ENCODE measurements at regions not wholly inside any gene's neighbourhood (a gene's known extent, or its start where the extent isn't known, plus 50 kb on each side); places are given as distances from the start of the nearest gene placed in this dataset.

DNA sequence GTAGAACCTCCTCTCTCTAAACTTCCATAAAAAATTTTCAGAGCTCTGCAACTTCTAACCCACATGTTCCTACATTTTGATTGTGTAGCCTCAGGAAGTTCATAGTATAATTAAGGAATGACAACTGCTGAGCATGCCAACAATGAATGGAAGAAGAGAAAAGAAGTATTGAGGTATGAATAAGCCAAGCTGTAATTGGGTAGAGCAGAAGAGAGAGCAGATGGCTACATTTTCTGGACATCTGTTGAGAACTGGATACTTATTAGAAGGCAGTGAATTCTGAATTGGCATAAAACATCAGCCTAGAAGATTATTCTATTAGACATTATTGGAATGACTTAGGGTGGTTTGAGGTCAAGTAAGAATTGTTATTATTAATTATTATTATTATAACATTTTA lies 728.3 kb upstream of the PHF14 start:
- no peaks in the 10 kb centered on the region for H3K27me3 ChIP-seq (ENCODE audit: insufficient read depth, low read length)
- no peak overlapping the region for H3K18ac ChIP-seq (ENCODE audit: insufficient read length, low read depth, low read length)
- H3K4ac ChIP-seq (ENCODE audit: low read depth, low read length): no peak overlapping the region
- H3K4me1 Mint-ChIP-seq: no peaks in the 10 kb centered on the region
- H2BK5ac ChIP-seq (ENCODE audit: insufficient read length, low read length): no peak overlapping the region
- H3K23me2 ChIP-seq (ENCODE audit: insufficient read length, low read depth, low read length, poor library complexity, severe bottlenecking): no peaks in the 10 kb centered on the region
- H3K79me2 ChIP-seq (ENCODE audit: insufficient read depth, low read length): no peaks in the 10 kb centered on the region
- H3T11ph ChIP-seq (ENCODE audit: low read length): no peak overlapping the region
- no peak overlapping the region for H3K14ac ChIP-seq (ENCODE audit: insufficient read depth, low read length)
- no peak for DNase-seq
- no peak overlapping the region for H3K56ac ChIP-seq (ENCODE audit: insufficient read length, low read depth, low read length)
- H4K20me1 ChIP-seq (ENCODE audit: control insufficient read depth, insufficient read depth, insufficient read length): no peaks in the 10 kb centered on the region
- no peak overlapping the region for H4K8ac ChIP-seq (replicated peaks; ENCODE audit: insufficient read length, low read depth, low read length)
- no peak overlapping the region for H2AFZ ChIP-seq (ENCODE audit: low read length)
- H2BK15ac ChIP-seq (ENCODE audit: low read depth, low read length): no peak overlapping the region
- peaks cover 35 to 39% of the 10 kb centered on the region in 2 experiments for H3K9me3 Mint-ChIP-seq
- H3K4me3 Mint-ChIP-seq: no peak overlapping the region
- H3K23ac ChIP-seq (ENCODE audit: insufficient read length, low read depth, low read length): no peak overlapping the region
- H3K79me1 ChIP-seq (ENCODE audit: insufficient read depth, low read depth, low read length, poor library complexity, severe bottlenecking): no peaks in the 10 kb centered on the region
- no peak overlapping the region for H4K5ac ChIP-seq (ENCODE audit: insufficient read length, low read depth, low read length)
- no peak overlapping the region for H2BK12ac ChIP-seq (ENCODE audit: insufficient read length, low read depth, low read length)
- H3K27me3 Mint-ChIP-seq (ENCODE audit: low read depth): no peaks in the 10 kb centered on the region; the same call in 1 of the 2 replicates
- H3K4me2 ChIP-seq (ENCODE audit: insufficient read depth, insufficient read length, low read length): no peak overlapping the region
- no peaks in the 10 kb centered on the region for H3K4me1 ChIP-seq (ENCODE audit: insufficient read depth, low read length)
- no peak overlapping the region for H3K9ac ChIP-seq (ENCODE audit: extremely low read depth, insufficient read length, low read length)
- no peak overlapping the region for H3K27ac ChIP-seq (ENCODE audit: insufficient read length, low read depth, low read length)
- H3K9me3 ChIP-seq (ENCODE audit: control insufficient read depth, low read depth, low read length): peaks cover 6% of the 10 kb centered on the region
- no peak overlapping the region for H2AK5ac ChIP-seq (ENCODE audit: insufficient read length, low read length)
- H2BK120ac ChIP-seq (ENCODE audit: low read depth, low read length, poor library complexity, severe bottlenecking): no peak overlapping the region
- H3K36me3 Mint-ChIP-seq (ENCODE audit: insufficient read depth in 1 of 3, low read depth in 3 of 3): peaks cover 8 to 28% (median 12%) of the 10 kb centered on the region in 3 experiments; a peak in 5 of 7 replicates
- H4K91ac ChIP-seq (ENCODE audit: insufficient read length, low read depth, low read length): no peak overlapping the region
- TF ChIP-seq, protein P1, sequence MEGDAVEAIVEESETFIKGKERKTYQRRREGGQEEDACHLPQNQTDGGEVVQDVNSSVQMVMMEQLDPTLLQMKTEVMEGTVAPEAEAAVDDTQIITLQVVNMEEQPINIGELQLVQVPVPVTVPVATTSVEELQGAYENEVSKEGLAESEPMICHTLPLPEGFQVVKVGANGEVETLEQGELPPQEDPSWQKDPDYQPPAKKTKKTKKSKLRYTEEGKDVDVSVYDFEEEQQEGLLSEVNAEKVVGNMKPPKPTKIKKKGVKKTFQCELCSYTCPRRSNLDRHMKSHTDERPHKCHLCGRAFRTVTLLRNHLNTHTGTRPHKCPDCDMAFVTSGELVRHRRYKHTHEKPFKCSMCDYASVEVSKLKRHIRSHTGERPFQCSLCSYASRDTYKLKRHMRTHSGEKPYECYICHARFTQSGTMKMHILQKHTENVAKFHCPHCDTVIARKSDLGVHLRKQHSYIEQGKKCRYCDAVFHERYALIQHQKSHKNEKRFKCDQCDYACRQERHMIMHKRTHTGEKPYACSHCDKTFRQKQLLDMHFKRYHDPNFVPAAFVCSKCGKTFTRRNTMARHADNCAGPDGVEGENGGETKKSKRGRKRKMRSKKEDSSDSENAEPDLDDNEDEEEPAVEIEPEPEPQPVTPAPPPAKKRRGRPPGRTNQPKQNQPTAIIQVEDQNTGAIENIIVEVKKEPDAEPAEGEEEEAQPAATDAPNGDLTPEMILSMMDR (conservative IDR thresholded peaks at IDR 0.05): no peak
- no peak overlapping the region for H3K27ac Mint-ChIP-seq
- no peak overlapping the region for H2BK20ac ChIP-seq (ENCODE audit: low read depth, low read length, poor library complexity, severe bottlenecking)

Data from H9 (cell line).